ACC112 (cell line): ENCODE measurements at regions not wholly inside any gene's neighbourhood (a gene's known extent, or its start where the extent isn't known, plus 50 kb on each side); places are given as distances from the start of the nearest gene placed in this dataset.

Experiments
- H2AFZ ChIP-seq: fragments of 200-600 bp; sonication (generic); one replicate; pipeline ENCODE4 v1.6.0; 2017; ENCODE audit warnings: antibody characterized with exemption, low read length; ENCODE audit not compliant: unreplicated experiment
- H3K27ac ChIP-seq: fragments of 200-600 bp; sonication (generic); 2 replicates; pipeline ENCODE4 v1.5.1; 2014; ENCODE audit warnings: low read depth, mild to moderate bottlenecking, antibody characterized with exemption, low read length, moderate library complexity
- H3K27me3 ChIP-seq: fragments of 200-600 bp; sonication (generic); 2 replicates; pipeline ENCODE4 v1.6.1; 2014; ENCODE audit warnings: mild to moderate bottlenecking, antibody characterized with exemption, low read length, moderate library complexity, mixed read lengths; ENCODE audit not compliant: insufficient read depth
- H3K36me3 ChIP-seq: fragments of 200-600 bp; sonication (generic); 2 replicates; pipeline ENCODE4 v1.6.1; 2016; ENCODE audit warnings: mild to moderate bottlenecking, antibody characterized with exemption, low read length, moderate library complexity, mixed read lengths; ENCODE audit not compliant: insufficient read depth
- H3K4me1 ChIP-seq: fragments of 200-600 bp; sonication (generic); one replicate; pipeline ENCODE4 v1.6.1; 2016; ENCODE audit warnings: low read length, mixed read lengths; ENCODE audit not compliant: insufficient read depth, unreplicated experiment, control insufficient read depth
- H3K4me3 ChIP-seq: fragments of 200-600 bp; sonication (generic); 2 replicates; pipeline ENCODE4 v1.5.1; 2014; ENCODE audit warnings: mild to moderate bottlenecking, low read depth, low read length
- H3K79me2 ChIP-seq: fragments of 200-600 bp; sonication (generic); one replicate; pipeline ENCODE4 v1.6.0; 2016; ENCODE audit warnings: low read length; ENCODE audit not compliant: control insufficient read depth, unreplicated experiment, insufficient read depth

DNA sequence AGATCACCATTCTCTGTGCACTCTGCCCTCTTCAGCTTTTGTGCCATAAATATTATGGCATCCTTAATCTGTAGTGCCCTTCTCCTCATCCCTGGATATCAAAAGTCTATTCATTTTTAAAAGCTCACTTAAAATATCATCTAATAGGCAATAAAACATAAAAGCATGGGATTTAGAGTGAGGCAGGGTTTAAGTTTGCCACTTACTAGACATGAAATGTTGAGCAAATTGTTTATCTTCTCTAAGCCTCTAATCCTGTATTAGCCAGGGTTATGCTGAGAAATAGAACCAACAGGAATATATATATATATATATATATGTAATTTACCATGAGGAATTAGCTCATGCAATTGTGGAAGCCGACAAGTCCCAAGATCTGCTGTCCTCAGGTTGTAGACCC is 472.4 kb upstream of the HS3ST1 start:
- Histone ChIP-seq H3K27ac (no peak overlapping the region), H3K36me3 (no peaks in the 10 kb centered on the region), H3K4me3 (no peak overlapping the region), H2AFZ (no peak overlapping the region), H3K27me3 (no peaks in the 10 kb centered on the region), H3K4me1 (peaks cover 3% of the 10 kb centered on the region), H3K79me2 (no peaks in the 10 kb centered on the region)

DNA sequence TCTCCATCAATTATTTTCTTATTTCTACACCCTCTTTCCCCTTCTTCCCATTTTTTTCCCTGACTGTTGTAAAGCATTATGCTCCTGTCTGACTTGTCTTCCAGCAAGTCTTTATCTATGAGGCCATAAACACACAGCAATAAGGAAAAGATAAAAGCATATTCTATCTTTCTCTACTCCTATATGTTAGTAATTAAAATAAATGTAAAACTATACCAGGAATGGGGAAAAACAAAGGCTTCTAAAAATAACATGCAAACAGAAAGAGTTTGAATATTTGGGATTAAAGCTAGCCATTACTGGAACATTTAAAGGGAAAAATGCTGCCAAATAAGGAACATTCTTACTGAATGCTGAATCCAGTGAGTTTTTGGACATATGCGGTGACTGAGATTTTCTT is 471.7 kb upstream of the HS3ST1 start:
- H2AFZ ChIP-seq = no peak overlapping the region
- H3K27ac ChIP-seq = no peak overlapping the region
- H3K4me1 ChIP-seq = peaks cover 3% of the 10 kb centered on the region
- no peak overlapping the region for H3K4me3 ChIP-seq
- no peaks in the 10 kb centered on the region for H3K79me2 ChIP-seq
- H3K27me3 ChIP-seq = no peaks in the 10 kb centered on the region
- no peaks in the 10 kb centered on the region for H3K36me3 ChIP-seq

- Histone ChIP-seq H3K79me2 (no peaks in the 10 kb centered on the region), H2AFZ (no peak overlapping the region), H3K27ac (no peak overlapping the region), H3K4me1 (no peaks in the 10 kb centered on the region), H3K36me3 (no peaks in the 10 kb centered on the region), H3K27me3 (no peaks in the 10 kb centered on the region), H3K4me3 (no peak overlapping the region)
Observed at GRCh38 chr4:11898796-11899195, 470.1 kb upstream of the HS3ST1 start.

DNA sequence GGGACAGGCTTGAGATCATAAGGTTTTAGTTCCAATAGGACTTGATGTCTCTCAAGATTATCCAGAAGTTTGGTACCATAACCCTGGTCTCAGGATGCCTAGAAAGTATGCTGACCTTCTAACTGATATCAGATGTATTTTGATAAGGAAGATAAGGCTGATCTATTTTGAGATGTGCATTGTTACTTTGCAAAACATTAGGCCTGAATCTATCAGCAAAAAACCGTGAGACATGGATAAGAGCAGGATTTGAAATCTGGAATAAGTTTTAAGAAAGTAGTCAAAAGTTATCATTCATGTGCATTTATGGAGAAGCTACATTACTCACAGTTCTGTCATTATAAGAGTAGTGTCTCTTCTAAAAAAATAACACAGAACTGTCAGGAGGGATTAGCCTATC is 467.1 kb upstream of the HS3ST1 start:
- Histone ChIP-seq H3K36me3 (no peaks in the 10 kb centered on the region), H3K27me3 (no peaks in the 10 kb centered on the region), H3K4me3 (no peak overlapping the region), H3K4me1 (no peaks in the 10 kb centered on the region), H2AFZ (no peak overlapping the region), H3K79me2 (no peaks in the 10 kb centered on the region), H3K27ac (no peak overlapping the region)

DNA sequence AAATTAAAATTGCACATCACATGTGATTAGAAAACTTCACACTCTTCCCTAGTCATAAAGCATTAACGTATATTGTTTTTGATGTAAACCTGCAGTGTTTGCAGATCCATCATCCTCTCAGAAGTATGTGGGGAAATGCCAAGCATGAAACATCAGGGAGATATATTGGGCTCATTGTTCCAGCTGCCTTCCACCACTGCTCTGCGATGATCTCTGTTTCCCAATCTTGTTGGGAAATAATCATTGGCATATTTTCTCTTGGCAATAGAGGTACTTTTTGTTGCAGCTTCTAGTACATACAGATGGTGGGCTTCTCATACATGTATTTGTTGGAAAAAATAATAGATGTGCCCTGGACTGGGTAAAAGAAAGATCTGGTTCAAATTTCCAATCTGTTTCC is 466.3 kb upstream of the HS3ST1 start:
- no peak overlapping the region for H3K4me3 ChIP-seq
- no peak overlapping the region for H2AFZ ChIP-seq
- H3K27me3 ChIP-seq = no peaks in the 10 kb centered on the region
- no peak overlapping the region for H3K27ac ChIP-seq
- H3K79me2 ChIP-seq = no peaks in the 10 kb centered on the region
- H3K36me3 ChIP-seq = no peaks in the 10 kb centered on the region
- H3K4me1 ChIP-seq = no peaks in the 10 kb centered on the region

- no peaks in the 10 kb centered on the region for H3K4me1 ChIP-seq
- H3K36me3 ChIP-seq = no peaks in the 10 kb centered on the region
- no peaks in the 10 kb centered on the region for H3K79me2 ChIP-seq
- H3K4me3 ChIP-seq = no peak overlapping the region
- H3K27ac ChIP-seq = no peak overlapping the region
- no peak overlapping the region for H2AFZ ChIP-seq
- no peaks in the 10 kb centered on the region for H3K27me3 ChIP-seq
Observed at GRCh38 chr4:11894221-11894620, 465.5 kb upstream of the HS3ST1 start.

DNA sequence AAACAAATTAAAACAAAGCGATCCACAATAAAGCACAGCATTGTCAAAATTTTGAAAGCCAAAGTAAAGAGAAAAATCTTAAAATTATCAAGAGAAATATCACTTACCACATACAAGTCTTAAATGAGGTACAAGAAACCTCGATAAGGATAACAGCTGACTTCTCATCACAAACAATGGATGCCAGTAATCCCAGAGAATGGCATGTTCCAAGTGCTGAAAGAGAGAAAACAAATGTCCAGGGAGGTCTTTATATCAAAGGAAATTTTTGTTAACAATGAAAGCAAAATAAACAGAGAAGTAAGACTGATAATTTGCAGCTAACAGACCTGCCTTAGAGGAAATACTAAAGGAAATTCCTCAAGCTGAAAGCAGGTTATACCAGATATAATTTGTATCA is 460.4 kb upstream of the HS3ST1 start:
- Histone ChIP-seq H3K27ac (no peak overlapping the region), H3K36me3 (no peaks in the 10 kb centered on the region), H3K4me3 (no peak overlapping the region), H3K79me2 (no peaks in the 10 kb centered on the region), H3K27me3 (no peaks in the 10 kb centered on the region), H3K4me1 (no peaks in the 10 kb centered on the region), H2AFZ (no peak overlapping the region)

GRCh38 chr4:11881947-11882346 is 453.3 kb upstream of the HS3ST1 start:
- Histone ChIP-seq H3K36me3 (no peaks in the 10 kb centered on the region), H2AFZ (no peak overlapping the region), H3K79me2 (no peaks in the 10 kb centered on the region), H3K4me3 (no peak overlapping the region), H3K4me1 (no peaks in the 10 kb centered on the region), H3K27ac (no peak overlapping the region), H3K27me3 (no peaks in the 10 kb centered on the region)

DNA sequence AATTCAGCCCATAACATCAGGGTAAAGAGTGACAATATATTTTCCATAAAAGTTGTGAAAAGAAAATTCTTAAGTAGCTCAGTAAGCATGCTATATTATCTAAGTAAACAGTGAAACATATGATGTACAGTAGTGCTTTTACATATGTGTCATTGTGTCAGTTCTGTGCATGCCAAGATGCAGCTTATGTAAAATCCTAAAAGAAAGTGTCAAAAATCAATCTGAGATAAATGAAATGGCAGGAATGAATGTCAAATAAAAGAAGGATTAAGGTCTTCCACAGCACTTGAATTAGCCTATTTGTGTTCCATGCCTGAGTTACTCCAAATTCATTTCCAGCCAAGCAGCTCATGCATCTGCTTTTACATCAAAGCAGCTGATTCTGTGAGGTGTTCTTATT is 452.7 kb upstream of the HS3ST1 start:
- Histone ChIP-seq H3K27me3 (no peaks in the 10 kb centered on the region), H2AFZ (no peak overlapping the region), H3K36me3 (no peaks in the 10 kb centered on the region), H3K4me3 (no peak overlapping the region), H3K79me2 (no peaks in the 10 kb centered on the region), H3K4me1 (no peaks in the 10 kb centered on the region), H3K27ac (no peak overlapping the region)

GRCh38 chr4:11878241-11878640 is 449.5 kb upstream of the HS3ST1 start:
- H3K4me3 ChIP-seq = no peak overlapping the region
- no peaks in the 10 kb centered on the region for H3K4me1 ChIP-seq
- no peaks in the 10 kb centered on the region for H3K79me2 ChIP-seq
- H2AFZ ChIP-seq = no peak overlapping the region
- no peaks in the 10 kb centered on the region for H3K27me3 ChIP-seq
- H3K36me3 ChIP-seq = no peaks in the 10 kb centered on the region
- no peak overlapping the region for H3K27ac ChIP-seq

DNA sequence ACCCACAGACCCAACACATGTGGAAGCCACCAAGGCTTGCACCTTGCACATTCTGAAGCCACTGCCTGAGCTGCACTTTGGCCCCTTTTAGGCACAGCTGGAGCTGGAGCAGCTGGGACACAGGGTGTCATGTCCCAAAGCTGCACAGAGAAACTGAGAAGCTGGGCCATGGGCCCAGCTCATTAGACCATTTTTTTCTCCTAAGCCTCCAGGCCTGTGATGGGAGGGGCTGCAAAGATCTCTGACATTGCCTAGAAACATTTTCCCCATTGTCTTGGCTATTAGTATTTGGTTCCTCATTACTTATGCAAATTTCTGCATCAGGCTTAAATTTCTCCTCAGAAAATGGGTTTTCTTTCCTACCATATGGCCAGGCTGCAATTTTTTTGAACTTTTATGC is 447.4 kb upstream of the HS3ST1 start:
- H2AFZ ChIP-seq = no peak overlapping the region

More for the DNA sequence above, 447.4 kb upstream of the HS3ST1 start:
- H3K27ac ChIP-seq = no peak overlapping the region
- no peaks in the 10 kb centered on the region for H3K4me1 ChIP-seq
- no peaks in the 10 kb centered on the region for H3K36me3 ChIP-seq
- no peak overlapping the region for H3K4me3 ChIP-seq
- H3K27me3 ChIP-seq = no peaks in the 10 kb centered on the region
- H3K79me2 ChIP-seq = no peaks in the 10 kb centered on the region
